Osteocyte (in vitro differentiated cells): ENCODE measurements at regions not wholly inside any gene's neighbourhood (a gene's known extent, or its start where the extent isn't known, plus 50 kb on each side); places are given as distances from the start of the nearest gene placed in this dataset.
"Not testable (repeated sequence)": the region's sequence is repeated elsewhere in the genome, so short reads cannot be mapped to it uniquely, and the experiment has no call there.

ENCODE experiments used
- DNase-seq: peaks from one replicate; pipeline ENCODE4 v3.0.0; 2021; ENCODE audit warnings: mixed read lengths; ENCODE audit not compliant: unreplicated experiment; ENCODE audit errors: extremely low spot score
- H3K27ac Mint-ChIP-seq: one replicate; pipeline ENCODE4 v1.8.0; 2021; ENCODE audit warnings: mild to moderate bottlenecking, mixed read lengths; ENCODE audit not compliant: unreplicated experiment
- H3K27me3 Mint-ChIP-seq: one replicate; pipeline ENCODE4 v1.8.0; 2021; ENCODE audit warnings: mixed read lengths; ENCODE audit not compliant: unreplicated experiment
- H3K36me3 Mint-ChIP-seq: one replicate; pipeline ENCODE4 v1.8.0; 2021; ENCODE audit warnings: mixed read lengths; ENCODE audit not compliant: unreplicated experiment
- H3K4me1 Mint-ChIP-seq: one replicate; pipeline ENCODE4 v1.8.0; 2021; ENCODE audit warnings: mixed read lengths; ENCODE audit not compliant: unreplicated experiment
- H3K4me3 Mint-ChIP-seq: one replicate; pipeline ENCODE4 v1.8.0; 2021; ENCODE audit warnings: mild to moderate bottlenecking, moderate library complexity, mixed read lengths; ENCODE audit not compliant: unreplicated experiment
- H3K9me3 Mint-ChIP-seq: one replicate; pipeline ENCODE4 v1.8.0; 2021; ENCODE audit warnings: mixed read lengths; ENCODE audit not compliant: unreplicated experiment
- CTCF ChIP-seq: fragments of 200-600 bp; sonication (generic); IDR thresholded peaks from 2 replicates; pipeline ENCODE4 v1.5.0; 2021; ENCODE audit warnings: antibody characterized with exemption, mild to moderate bottlenecking, moderate library complexity

DNA sequence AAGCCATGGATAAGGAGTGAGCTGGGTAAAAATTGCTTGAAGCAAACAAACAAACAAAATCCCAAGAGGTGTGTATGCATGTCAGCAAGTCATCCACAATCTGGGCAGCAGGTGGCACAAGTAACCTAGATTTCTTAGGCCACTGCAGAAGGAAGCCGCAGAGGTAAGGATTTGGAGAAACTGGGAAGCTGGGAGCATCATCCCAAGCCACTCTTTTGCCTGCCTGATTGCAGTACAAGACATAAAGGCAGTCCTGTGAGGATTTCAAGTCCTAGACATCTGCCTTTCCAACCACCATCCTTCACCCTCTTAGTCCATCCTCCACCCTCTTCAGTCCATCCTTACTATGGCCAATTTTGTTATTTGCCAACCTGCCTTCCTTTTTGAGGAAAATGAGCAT is 67.2 kb upstream of the BMAL1 start:
- H3K9me3 Mint-ChIP-seq, result no peaks in the 10 kb centered on the region
- no peak for DNase-seq

GRCh38 chr11:13214276-13214675 is 63.3 kb upstream of the BMAL1 start:
- no peaks in the 10 kb centered on the region for H3K36me3 Mint-ChIP-seq
- peaks cover 31% of the 10 kb centered on the region for H3K4me1 Mint-ChIP-seq
- DNase-seq, result no peak
- no peak overlapping the region for H3K27ac Mint-ChIP-seq
- no peak for TF ChIP-seq CTCF
- H3K4me3 Mint-ChIP-seq, result no peak overlapping the region
- no peaks in the 10 kb centered on the region for H3K9me3 Mint-ChIP-seq
- H3K27me3 Mint-ChIP-seq, result no peaks in the 10 kb centered on the region

More for the DNA sequence above, 67.2 kb upstream of the BMAL1 start:
- no peak overlapping the region for H3K4me3 Mint-ChIP-seq
- H3K36me3 Mint-ChIP-seq, result no peaks in the 10 kb centered on the region
- no peaks in the 10 kb centered on the region for H3K27me3 Mint-ChIP-seq
- peak; percentile 84 for TF ChIP-seq CTCF
- no peak overlapping the region for H3K27ac Mint-ChIP-seq
- H3K4me1 Mint-ChIP-seq, result peaks cover 32% of the 10 kb centered on the region

- H3K36me3 Mint-ChIP-seq, result no peaks in the 10 kb centered on the region
- H3K4me1 Mint-ChIP-seq, result peaks cover 31% of the 10 kb centered on the region
- H3K4me3 Mint-ChIP-seq, result no peak overlapping the region
- H3K9me3 Mint-ChIP-seq, result no peaks in the 10 kb centered on the region
- no peaks in the 10 kb centered on the region for H3K27me3 Mint-ChIP-seq
- no peak for DNase-seq
- TF ChIP-seq CTCF, result no peak
- H3K27ac Mint-ChIP-seq, result peak overlapping the region; percentile 36
Measured at GRCh38 chr11:13215149-13215548, 62.4 kb upstream of the BMAL1 start.

GRCh38 chr11:13216019-13216710 is 61.4 kb upstream of the BMAL1 start:
- Mint-ChIP-seq H3K4me3 (peak overlapping the region; percentile 36), H3K36me3 (no peaks in the 10 kb centered on the region)
- DNase-seq, result peak; percentile 92

DNA sequence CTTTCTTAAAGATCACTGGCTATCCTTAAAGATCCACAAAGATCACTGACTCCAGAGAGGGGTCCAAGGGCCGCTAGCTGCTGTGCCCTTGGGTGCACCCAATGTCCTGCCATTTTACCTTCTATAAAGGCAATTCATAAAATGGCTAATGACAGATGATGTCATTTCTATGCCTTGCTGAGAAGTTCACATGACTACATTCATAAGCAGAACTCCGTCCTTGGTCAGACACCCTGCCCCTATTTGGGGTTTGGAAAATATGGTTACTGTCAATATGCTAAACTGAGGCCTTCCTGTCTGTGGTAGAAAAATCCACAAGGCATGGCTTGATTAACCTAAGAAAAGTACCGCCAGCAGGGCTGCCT is 60.9 kb upstream of the BMAL1 start:
- Mint-ChIP-seq H3K36me3 (no peaks in the 10 kb centered on the region), H3K27ac (peak overlapping the region; percentile 94), H3K27me3 (no peaks in the 10 kb centered on the region), H3K4me3 (no peak overlapping the region), H3K9me3 (no peaks in the 10 kb centered on the region), H3K4me1 (peaks cover 34% of the 10 kb centered on the region)
- TF ChIP-seq CTCF, result no peak
- no peak for DNase-seq

More at GRCh38 chr11:13216019-13216710, 61.4 kb upstream of the BMAL1 start:
- no peaks in the 10 kb centered on the region for H3K9me3 Mint-ChIP-seq
- peak overlapping the region; percentile 94 for H3K27ac Mint-ChIP-seq
- H3K27me3 Mint-ChIP-seq, result no peaks in the 10 kb centered on the region
- peaks cover 31% of the 10 kb centered on the region for H3K4me1 Mint-ChIP-seq
- TF ChIP-seq CTCF, result peak; percentile 10

- not testable (repeated sequence) for H3K4me3 Mint-ChIP-seq, DNase-seq, H3K27me3 Mint-ChIP-seq, H3K27ac Mint-ChIP-seq, H3K9me3 Mint-ChIP-seq, H3K36me3 Mint-ChIP-seq
- peaks cover 37% of the 10 kb centered on the region for H3K4me1 Mint-ChIP-seq
Measured at GRCh38 chr11:13218685-13219084, 58.9 kb upstream of the BMAL1 start.
